HS-5 (cell line): ENCODE measurements at regions not wholly inside any gene's neighbourhood (a gene's known extent, or its start where the extent isn't known, plus 50 kb on each side); places are given as distances from the start of the nearest gene placed in this dataset.
"Not testable (repeated sequence)": the region's sequence is repeated elsewhere in the genome, so short reads cannot be mapped to it uniquely, and the experiment has no call there.

ENCODE experiments used
- DNase-seq: peaks from one replicate; pipeline ENCODE4 v3.0.0-alpha.2; 2012; ENCODE audit warnings: low read depth

DNA sequence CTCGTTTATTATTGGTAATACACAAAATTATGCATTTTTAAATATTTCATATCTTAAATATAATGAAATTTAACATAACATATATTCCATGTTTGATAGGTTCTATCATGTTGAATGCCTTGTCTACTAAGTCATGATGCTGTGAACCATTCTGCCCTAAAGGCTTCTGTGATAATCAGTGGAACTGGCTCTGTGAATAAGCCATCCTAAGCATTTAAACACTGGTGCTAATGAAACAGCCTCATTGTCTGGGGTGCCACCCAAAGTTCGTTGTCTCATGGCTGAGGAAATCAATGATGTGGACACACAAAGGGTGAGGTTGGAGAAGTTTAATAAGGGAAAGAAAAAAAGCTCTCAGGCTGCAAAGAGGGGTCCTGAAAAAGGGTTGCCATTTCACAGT lies 264.7 kb upstream of the ZRANB2 start:
- DNase-seq: no peak

DNA sequence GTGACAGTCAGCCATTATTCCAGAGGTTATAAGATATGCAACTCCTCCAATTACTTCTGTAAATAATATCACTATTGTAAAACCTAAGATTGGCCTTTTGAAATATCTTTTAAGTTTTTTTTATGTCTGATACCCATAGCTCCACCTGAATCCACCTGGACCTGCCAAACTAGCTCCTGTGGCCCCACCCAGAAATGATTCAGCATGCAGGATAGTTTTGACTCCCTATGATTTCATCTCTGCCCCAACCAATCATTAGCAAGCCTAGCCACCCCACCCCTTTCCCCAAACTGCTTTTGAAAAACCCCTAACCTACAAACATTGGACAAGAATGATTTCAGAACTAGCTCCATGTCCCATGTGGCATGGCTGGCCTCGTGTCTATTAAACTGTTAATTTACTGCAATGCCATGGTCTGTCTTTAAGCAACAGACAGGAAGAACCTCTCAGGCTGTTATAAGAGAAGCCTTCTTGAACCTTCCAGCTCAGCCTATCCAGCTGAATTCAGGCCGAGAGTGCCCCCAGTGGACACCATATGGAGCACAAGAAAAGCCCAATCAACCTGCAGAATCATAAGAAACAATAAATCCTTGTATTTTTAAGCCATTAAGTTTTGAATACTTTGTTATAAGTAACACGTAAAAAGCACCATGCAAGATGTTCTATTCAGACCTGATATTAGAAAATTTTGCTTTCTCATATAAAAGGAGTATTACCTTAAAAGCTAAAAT lies 263.0 kb upstream of the ZRANB2 start:
- DNase-seq: no peak

- DNase-seq: no peak
These were observed 258.4 kb upstream of the ZRANB2 start for GRCh38 chr1:71339238-71339637.

DNA sequence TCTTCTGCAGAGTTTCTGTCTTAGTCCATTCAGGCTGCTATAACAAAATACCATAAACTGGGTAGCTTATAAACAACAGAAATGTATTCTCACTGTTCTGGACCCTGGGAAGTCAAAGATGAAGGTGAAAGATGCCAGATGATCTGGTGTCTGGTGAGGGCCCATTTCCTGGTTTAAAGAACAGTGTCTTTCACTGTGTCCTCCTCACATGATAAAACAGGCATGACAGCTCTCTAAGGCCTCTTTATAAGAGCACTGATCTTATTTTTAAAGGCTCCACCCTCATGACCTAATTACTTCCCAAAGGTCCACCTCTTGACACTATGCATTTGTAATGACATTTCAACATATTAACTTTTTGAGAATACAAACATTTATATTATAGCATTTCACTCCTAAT lies 250.2 kb upstream of the ZRANB2 start:
- no peak for DNase-seq

DNA sequence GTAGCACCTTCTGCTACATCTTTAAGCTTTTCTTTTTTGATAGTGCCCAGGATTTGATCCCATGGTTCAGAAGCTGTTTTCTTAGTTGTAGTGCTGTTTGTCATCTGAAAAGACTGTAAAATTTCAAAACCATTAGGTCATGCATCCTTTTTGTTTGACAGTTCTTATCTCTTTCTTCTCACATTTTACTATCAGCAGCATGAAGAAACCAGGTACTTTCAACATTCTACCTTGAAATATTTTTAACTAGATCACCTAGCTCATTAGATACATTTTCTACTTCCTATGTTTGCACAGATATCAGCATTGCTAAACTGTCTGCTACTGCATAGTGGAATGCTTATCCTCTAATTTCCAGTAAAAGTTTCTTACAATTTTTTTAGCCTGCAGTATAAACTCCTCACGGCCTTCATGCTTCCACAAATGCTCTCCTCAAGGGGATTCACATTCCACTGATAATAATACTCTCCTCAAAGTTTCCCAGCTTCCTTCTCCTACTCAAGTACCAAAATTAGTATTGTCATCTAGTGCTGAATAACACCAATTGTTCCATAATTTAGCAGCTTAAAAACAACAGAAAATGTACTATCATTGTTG lies 243.9 kb upstream of the ZRANB2 start:
- no peak for DNase-seq

DNA sequence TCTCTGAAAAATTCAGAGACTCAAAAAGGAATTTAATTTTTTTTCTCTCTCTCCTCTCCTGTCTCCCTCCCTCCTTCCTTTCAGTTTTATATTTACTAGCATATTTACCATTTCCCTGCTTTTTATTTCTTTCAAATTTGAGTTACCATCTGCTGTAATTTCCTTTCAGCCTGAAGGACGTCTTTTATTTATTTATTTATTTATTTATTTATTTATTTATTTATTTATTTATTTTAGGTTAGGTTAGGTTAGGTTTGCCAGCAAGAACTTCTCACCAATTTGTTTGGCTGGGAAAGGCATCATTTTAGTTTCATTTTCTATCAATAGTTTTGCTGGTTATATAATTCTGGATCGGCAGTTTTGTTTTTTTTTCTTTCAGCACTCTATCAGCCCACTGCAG lies 231.7 kb upstream of the ZRANB2 start:
- no peak for DNase-seq

GRCh38 chr1:71311376-71311775 lies 230.5 kb upstream of the ZRANB2 start:
- DNase-seq: no peak

GRCh38 chr1:71307451-71307850 lies 226.6 kb upstream of the ZRANB2 start:
- peak; percentile 60 for DNase-seq

DNA sequence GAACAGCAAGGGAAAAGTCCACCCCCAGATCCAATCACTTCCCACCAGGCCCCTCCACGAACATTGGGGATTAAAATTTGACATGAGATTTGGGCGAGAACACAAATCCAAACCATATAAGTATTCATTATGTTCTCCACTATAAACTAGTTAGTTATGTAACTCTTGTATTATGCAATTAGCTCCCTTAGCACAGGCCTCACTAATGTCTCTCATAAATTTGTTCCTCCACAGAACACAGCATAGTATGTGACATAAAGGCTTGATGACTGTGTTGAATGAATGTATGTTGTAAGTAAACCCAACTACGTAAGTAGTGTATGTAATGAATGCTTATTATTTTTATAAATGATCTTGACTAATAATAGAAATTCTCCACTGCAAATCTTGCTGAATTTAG lies 223.3 kb upstream of the ZRANB2 start:
- DNase-seq: no peak

DNA sequence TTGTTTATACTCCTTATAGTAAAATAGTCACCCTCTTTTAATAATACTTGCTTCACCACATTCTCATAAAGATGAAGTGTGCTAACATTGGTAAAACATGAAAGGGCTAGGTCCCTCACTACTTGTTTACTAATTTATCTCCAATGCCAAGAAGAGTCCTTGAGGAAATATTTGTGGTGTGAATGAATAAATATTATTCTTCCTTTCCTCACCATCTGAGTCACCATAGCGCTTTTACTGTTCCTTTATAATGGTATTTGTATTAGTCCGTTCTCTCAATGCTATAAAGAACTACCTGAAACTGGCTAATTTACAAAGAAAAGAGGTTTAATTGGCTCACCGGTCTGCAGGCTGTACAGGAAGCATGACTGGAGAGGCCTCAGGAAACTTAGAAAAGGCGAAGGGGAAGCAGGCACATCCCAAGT lies 222.8 kb upstream of the ZRANB2 start:
- no peak for DNase-seq

- no peak for DNase-seq
These were observed 217.8 kb upstream of the ZRANB2 start for GRCh38 chr1:71298633-71299032.

- DNase-seq: no peak
These were observed 215.8 kb upstream of the ZRANB2 start for GRCh38 chr1:71296551-71297134.

DNA sequence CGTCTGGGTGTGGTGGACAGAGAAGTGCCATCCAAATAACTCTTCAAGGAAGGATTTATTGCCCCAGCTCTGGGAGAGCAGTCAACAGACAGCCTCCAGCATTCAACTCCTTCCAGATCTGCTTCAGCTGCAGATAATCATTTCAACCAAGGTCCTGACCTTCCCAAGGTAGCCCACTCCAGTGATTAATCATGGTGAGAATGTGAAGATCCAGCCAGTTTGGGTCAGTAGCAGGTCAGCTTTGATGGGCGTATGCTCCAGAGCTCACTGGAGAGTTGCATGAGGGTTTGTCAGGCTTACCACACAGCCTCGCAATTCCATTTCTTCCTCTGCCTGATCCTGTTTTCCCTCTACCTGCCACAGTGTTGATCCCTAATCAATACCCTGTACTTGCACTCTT lies 214.5 kb upstream of the ZRANB2 start:
- DNase-seq: no peak

DNA sequence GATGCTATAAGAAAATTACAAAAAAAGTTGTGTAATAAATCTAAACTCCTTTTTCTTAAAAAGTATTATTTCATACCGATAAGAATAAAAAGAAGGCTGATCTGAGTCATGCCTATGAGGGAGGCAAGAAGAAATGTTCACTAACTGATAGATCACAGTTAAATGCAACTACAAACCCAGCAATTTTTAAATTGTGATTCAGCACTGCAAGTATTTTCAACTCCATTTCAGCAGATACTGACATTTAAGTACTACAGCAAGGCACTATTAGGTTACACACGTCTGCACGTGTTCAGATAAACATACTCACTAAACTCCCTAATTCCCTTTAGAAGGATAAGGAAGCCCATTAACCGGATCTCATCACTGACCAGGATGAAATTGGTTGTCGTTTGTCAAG lies 213.3 kb upstream of the ZRANB2 start:
- no peak for DNase-seq

DNA sequence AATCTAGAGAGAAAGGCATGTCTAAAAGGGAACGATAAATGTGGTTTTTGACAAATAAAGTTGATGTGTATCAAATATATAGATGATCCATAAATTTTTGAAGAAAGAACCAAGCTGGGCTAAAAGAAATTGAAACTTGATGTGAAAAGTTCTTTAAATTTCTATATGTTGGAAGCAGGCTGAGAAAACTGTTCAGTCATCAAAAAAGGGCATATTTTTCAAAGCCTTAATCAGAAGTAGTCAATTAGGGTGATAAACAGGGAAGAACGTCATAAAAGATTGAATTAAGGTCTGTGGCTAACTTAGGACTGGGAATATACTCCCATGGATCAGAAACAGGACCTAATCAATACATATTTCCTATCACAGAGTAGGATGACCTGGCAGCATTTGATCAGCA lies 211.4 kb upstream of the ZRANB2 start:
- no peak for DNase-seq

DNA sequence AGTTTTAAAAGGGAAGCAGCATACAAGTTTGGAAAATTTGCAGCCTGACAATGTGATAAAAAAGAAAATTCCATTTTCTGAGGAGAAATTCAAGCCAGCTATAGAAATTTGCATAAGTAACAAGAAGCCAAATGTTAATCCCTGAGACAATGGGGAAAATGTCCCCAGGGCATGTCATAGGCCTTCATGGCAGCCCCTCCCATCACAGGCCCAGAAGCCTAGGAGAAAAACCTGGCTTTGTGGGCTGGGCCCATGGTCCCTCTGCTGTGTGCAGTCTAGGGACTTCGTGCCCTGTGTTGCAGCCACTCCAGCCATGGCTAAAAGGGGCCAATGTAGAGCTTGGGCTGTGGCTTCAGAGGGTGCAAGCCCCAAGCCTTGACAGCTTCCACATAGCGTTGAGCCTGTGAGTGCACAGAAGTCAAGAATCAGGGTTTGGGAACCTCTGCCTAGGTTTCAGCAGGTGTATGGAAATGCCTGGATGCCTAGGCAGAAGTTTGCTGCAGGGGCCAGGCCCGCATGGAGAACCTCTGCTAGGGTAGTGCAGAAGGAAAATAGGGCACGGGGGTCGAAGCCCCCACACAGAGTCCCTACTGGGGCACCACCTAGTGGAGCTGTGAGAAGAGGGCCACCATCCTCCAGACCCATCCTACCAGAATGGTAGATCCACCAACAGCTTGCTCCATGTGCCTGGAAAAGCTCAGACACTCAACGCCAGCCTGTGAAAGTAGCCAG lies 209.8 kb upstream of the ZRANB2 start:
- not testable (repeated sequence) for DNase-seq

DNA sequence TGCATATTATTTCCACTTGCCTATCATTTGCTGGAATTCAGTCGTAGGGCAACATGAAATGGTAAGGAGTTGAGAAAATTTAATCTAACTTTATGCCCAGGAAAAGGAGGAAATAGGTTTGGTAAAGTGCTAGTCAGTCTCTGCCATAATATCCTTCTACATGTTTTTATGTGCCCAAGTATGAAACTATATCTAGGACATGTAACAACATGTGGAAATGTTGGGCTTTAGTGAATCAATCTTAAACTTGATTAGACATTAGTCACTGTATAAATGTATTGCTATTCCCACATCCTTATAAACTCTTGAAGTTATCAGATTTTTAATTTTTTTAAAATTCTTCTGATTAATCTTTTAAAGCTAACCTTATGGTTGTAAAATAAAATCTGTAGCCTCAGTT lies 204.7 kb upstream of the ZRANB2 start:
- no peak for DNase-seq

DNA sequence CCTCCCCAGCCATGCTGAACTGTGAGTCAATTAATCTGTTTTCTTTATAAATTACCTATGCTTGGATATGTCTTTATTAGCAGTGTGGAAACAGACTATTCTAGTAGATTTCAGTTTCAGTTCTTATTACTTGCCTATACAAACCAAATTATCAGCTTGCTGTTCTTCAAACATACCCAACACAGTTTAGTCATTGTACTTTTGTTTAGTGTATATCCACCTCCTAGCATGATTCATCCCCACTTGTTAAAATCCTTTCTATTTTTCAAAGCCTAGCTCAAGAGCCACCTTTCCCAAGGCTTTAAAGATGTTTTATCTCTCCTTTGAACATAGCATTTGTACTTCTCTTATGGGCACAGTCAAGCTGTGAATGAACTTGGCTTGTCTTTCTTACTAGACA lies 195.6 kb upstream of the ZRANB2 start:
- no peak for DNase-seq

DNA sequence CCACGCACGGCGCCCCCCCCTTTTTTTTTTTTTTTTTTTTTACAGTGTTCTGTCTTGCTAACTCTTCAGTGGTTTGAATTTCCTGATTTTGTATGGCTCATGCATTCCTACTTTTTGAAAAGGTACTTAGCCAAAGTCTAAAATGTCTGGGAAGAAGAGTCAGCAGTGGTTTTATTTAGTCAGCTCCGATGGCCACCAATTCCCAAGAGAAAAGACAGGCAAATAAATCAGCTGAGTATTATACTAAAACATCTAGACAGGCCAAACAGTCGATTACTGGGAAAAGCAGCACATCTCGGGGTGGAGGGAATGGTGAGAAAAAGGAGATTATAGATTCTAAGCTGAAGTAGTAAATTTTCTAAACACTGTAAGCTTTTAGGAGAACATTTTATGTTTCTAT lies 192.5 kb upstream of the ZRANB2 start:
- DNase-seq: no peak

GRCh38 chr1:71270394-71270915 lies 189.6 kb upstream of the ZRANB2 start:
- DNase-seq: no peak

DNA sequence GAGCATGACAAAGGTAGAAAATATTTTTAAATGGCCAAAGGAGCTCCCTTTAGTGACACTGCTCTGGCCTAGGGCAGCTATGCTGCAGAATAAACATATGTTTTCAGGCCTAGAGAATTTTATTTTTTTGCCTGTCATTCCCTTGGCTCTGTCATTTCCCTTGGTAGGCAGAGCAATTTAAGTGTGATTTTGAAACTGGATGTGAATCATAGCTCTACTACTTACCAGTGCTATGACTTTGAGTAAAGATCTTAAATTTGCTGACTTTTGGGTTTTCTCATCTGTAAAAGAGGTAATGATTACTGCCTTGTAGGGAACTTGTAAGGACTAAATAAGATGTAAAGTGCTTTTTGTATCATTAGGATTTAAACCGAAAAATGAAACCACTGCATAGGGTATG lies 189.0 kb upstream of the ZRANB2 start:
- DNase-seq: no peak

DNA sequence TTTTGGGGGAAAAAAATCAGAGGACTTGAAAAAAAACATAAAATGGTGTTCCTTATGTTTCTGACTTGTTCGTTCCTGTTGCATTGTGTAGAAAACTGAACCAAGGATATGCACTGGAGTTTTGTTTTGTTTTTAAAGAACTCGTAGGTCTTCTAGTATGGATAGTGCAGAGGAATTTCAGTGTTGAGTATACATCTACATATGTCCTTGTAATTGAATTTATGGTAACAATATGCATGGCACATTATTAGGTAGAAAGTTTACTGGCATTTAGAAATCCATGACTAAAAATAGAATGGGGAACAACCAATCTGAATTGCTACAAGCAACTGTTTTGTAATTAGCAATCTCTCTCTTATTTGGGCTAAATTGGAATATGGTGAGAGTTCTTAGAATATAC lies 188.3 kb upstream of the ZRANB2 start:
- no peak for DNase-seq

DNA sequence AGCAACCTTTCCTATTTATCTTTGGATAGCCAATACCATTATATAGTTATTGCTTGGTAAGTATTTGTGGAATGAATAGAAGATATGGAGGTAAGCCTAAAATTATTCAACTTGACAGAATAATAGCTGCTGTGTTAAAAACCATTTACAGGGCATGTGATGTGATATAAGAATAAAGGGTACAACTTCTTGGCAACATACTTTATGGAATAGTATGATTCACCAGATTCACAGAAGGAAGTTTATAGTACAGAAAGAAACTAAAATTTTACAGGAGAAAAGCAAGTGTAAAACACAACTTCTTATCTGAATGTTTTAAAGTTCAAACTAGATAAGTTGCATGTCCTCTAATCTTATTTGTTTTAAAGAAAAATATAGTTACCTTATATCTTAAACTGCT lies 186.4 kb upstream of the ZRANB2 start:
- no peak for DNase-seq
